Skeletal muscle tissue (tissue), 3 donors: ENCODE measurements at regions not wholly inside any gene's neighbourhood (a gene's known extent, or its start where the extent isn't known, plus 50 kb on each side); places are given as distances from the start of the nearest gene placed in this dataset.

ENCODE experiments used
- H3K27ac ChIP-seq: one replicate; pipeline ENCODE4 v1.7.0; 2013; ENCODE audit warnings: mild to moderate bottlenecking, low read depth, low read length, inconsistent platforms
- H3K27me3 ChIP-seq, 3 donors: one replicate each; pipeline ENCODE4 v1.7.0; 2013; ENCODE audit warnings: low read length in 3 of 3; ENCODE audit not compliant: control insufficient read depth in 3 of 3, insufficient read depth in 3 of 3
- H3K36me3 ChIP-seq, 3 donors: one replicate each; pipeline ENCODE4 v1.7.0; 2013; ENCODE audit warnings: low read length in 3 of 3; ENCODE audit not compliant: control insufficient read depth in 3 of 3, insufficient read depth in 3 of 3
- H3K4me1 ChIP-seq, 3 donors: one replicate each; pipeline ENCODE4 v1.7.0; 2013; ENCODE audit warnings: low read length in 3 of 3, mild to moderate bottlenecking in 3 of 3; ENCODE audit not compliant: control insufficient read depth in 3 of 3, insufficient read depth in 3 of 3
- H3K4me3 ChIP-seq, 3 donors: one replicate each; pipeline ENCODE4 v1.7.0; 2013; ENCODE audit warnings: low read length in 3 of 3
- H3K9ac ChIP-seq, 3 donors: one replicate each; pipeline ENCODE4 v1.7.0; 2013; ENCODE audit warnings: low read length in 3 of 3, mild to moderate bottlenecking in 3 of 3, moderate library complexity in 2 of 3, low read depth in 1 of 3
- H3K9me3 ChIP-seq, 3 donors: one replicate each; pipeline ENCODE4 v1.7.0; 2013; ENCODE audit warnings: low read length in 3 of 3; ENCODE audit not compliant: control insufficient read depth in 3 of 3
- donor health status: Osteomylitis.

DNA sequence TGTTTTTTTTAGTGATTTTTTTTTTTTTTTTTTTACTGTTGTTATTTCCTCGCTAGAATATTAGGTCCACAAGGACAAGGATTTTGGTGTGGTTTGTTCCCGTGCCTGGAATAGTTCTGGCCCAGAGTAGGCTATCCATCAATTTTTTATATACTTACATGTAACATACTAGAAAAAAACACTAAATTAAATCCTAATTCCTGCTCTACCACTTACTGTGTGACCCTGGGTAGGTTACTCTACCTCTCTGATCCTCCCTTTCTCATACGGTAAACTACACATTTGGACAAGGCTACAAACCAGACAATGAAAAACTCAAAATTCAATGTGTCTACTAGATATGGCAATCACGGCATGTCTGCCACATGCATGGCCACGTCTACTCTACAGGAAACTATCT is 141.3 kb upstream of the ABCA1 start:
- Histone ChIP-seq H3K4me1 (peaks cover 14 to 19% (median 14%) of the 10 kb centered on the region in 3 donors), H3K9me3 (no peaks in the 10 kb centered on the region), H3K27ac (no peak overlapping the region), H3K36me3 (no peaks in the 10 kb centered on the region), H3K4me3 (no peak overlapping the region), H3K27me3 (no peaks in the 10 kb centered on the region), H3K9ac (no peak overlapping the region)

DNA sequence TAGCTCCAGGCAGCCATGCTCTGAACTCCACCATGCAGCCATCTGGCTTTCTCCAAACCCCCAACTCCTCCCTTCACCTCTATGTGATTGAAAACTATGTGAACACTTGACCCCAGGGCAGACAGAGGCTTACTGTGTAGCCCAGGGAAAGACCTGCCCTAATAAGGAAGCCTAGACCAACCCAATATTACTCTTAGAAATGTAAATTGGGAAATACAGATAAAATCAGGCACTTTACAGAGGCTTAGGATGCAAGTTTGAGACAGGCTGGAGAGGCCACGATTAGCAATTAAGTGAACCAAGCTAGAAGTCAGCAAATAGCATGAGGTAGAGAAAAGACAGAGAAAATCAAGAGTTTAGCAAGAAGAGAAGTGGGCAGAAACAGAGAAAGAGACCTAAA is 141.7 kb upstream of the ABCA1 start:
- no peak overlapping the region for H3K27ac ChIP-seq

GRCh38 chr9:105070176-105070575 is 142.2 kb upstream of the ABCA1 start:
- H3K27me3 ChIP-seq = no peaks in the 10 kb centered on the region
- H3K9me3 ChIP-seq = no peaks in the 10 kb centered on the region
- no peak overlapping the region for H3K27ac ChIP-seq
- no peak overlapping the region for H3K9ac ChIP-seq
- no peak overlapping the region for H3K4me3 ChIP-seq
- peaks cover 5 to 10% (median 6%) of the 10 kb centered on the region in 3 donors for H3K4me1 ChIP-seq
- H3K36me3 ChIP-seq = no peaks in the 10 kb centered on the region

More for the DNA sequence above, 141.7 kb upstream of the ABCA1 start:
- Histone ChIP-seq H3K4me1 (peaks cover 10 to 15% (median 11%) of the 10 kb centered on the region in 3 donors), H3K9me3 (no peaks in the 10 kb centered on the region), H3K36me3 (no peaks in the 10 kb centered on the region), H3K9ac (no peak overlapping the region), H3K27me3 (no peaks in the 10 kb centered on the region), H3K4me3 (no peak overlapping the region)

- no peaks in the 10 kb centered on the region for H3K36me3 ChIP-seq
- no peaks in the 10 kb centered on the region for H3K9me3 ChIP-seq
- no peak overlapping the region for H3K9ac ChIP-seq
- H3K27me3 ChIP-seq = no peaks in the 10 kb centered on the region
- peaks cover 0 to 4% (median 0%) of the 10 kb centered on the region in 3 donors for H3K4me1 ChIP-seq
- no peak overlapping the region for H3K4me3 ChIP-seq
- no peak overlapping the region for H3K27ac ChIP-seq
Observed at GRCh38 chr9:105072476-105072875, 144.5 kb upstream of the ABCA1 start.

- Histone ChIP-seq H3K36me3 (no peaks in the 10 kb centered on the region), H3K4me3 (no peak overlapping the region), H3K27me3 (no peaks in the 10 kb centered on the region), H3K9me3 (no peaks in the 10 kb centered on the region), H3K9ac (no peak overlapping the region), H3K27ac (no peak overlapping the region), H3K4me1 (peaks cover 0 to 4% (median 0%) of the 10 kb centered on the region in 3 donors)
Observed at GRCh38 chr9:105073147-105073546, 145.2 kb upstream of the ABCA1 start.

DNA sequence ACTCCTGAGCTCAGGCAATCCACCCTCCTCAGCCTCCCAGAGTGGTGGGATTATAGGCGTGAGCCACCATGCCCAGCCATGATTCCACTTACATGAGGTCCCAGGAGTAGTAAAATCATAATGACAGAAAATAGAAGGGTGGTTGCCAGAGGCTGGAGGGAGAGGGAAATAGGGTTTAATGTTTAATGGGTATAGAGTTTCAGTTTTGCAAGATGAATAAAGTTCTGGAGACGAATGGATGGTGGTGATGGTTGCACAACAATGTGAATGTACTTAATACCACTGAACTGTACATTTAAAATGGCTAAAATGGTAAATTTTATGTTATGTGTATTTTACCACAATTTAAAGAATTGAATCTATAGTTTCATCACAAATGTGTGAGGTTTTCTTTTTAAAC is 146.5 kb upstream of the ABCA1 start:
- Histone ChIP-seq H3K27me3 (no peaks in the 10 kb centered on the region), H3K4me3 (no peak overlapping the region), H3K9me3 (no peaks in the 10 kb centered on the region), H3K9ac (no peak overlapping the region), H3K4me1 (peaks cover 0 to 4% (median 0%) of the 10 kb centered on the region in 3 donors), H3K36me3 (no peaks in the 10 kb centered on the region), H3K27ac (no peak overlapping the region)

DNA sequence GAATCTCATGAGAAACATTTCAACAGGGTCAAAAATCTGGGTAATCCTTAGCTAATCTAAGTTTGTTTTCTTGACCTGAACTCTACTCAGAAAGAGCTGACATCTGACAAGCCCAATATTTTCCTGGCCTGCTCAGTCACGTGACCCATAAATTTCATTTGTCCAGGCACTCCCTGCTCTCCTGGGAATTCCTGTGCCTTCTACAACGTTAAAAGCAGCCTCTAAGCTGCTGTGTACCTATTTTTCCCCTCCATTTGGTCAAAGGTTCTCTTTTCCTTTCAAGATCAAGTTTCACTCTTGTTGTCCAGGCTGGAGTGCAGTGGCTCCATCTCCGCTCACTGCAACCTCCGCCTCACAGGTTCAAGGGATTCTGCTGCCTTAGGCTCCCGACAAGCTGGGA is 148.8 kb upstream of the ABCA1 start:
- no peak overlapping the region for H3K4me3 ChIP-seq
- no peak overlapping the region for H3K27ac ChIP-seq
- peaks cover 0 to 4% (median 0%) of the 10 kb centered on the region in 3 donors for H3K4me1 ChIP-seq
- H3K27me3 ChIP-seq = no peaks in the 10 kb centered on the region
- H3K9ac ChIP-seq = no peak overlapping the region
- H3K36me3 ChIP-seq = no peaks in the 10 kb centered on the region
- H3K9me3 ChIP-seq = no peaks in the 10 kb centered on the region

- Histone ChIP-seq H3K9me3 (no peaks in the 10 kb centered on the region), H3K27me3 (no peaks in the 10 kb centered on the region), H3K4me3 (no peak overlapping the region), H3K36me3 (no peaks in the 10 kb centered on the region), H3K27ac (no peak overlapping the region), H3K9ac (no peak overlapping the region), H3K4me1 (peaks cover 0 to 4% (median 0%) of the 10 kb centered on the region in 3 donors)
Observed at GRCh38 chr9:105079457-105079856, 151.5 kb upstream of the ABCA1 start.

GRCh38 chr9:105082843-105083242 is 154.9 kb upstream of the ABCA1 start:
- H3K9me3 ChIP-seq = no peaks in the 10 kb centered on the region
- H3K4me1 ChIP-seq = no peaks in the 10 kb centered on the region
- H3K27me3 ChIP-seq = no peaks in the 10 kb centered on the region
- no peak overlapping the region for H3K9ac ChIP-seq
- H3K4me3 ChIP-seq = no peak overlapping the region
- no peaks in the 10 kb centered on the region for H3K36me3 ChIP-seq
- no peak overlapping the region for H3K27ac ChIP-seq

DNA sequence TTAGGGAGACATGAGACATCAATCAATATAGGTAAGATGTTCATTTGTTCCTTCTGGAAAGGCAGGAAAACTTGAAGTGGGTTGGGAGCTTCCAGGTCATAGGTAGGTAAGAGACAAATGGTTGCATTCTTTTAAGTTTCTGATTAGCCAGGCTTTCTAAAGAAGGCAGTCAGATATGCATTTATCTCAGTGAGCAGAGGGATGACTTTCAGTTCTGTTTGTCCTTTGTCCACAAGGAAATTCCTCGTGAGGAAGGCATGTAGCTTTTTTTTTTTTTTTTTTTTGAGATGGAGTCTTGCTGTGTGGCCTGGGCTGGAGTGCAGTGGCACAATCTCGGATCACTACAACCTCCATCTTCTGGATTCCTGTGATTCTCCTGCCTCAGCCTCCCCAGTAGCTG is 155.3 kb upstream of the ABCA1 start:
- no peaks in the 10 kb centered on the region for H3K9me3 ChIP-seq
- H3K27me3 ChIP-seq = no peaks in the 10 kb centered on the region
- no peak overlapping the region for H3K9ac ChIP-seq
- no peaks in the 10 kb centered on the region for H3K36me3 ChIP-seq
- H3K27ac ChIP-seq = no peak overlapping the region
- no peak overlapping the region for H3K4me3 ChIP-seq
- H3K4me1 ChIP-seq = peaks cover 2 to 4% (median 4%) of the 10 kb centered on the region in 3 donors
